Myocyte (in vitro differentiated cells): ENCODE measurements at regions not wholly inside any gene's neighbourhood (a gene's known extent, or its start where the extent isn't known, plus 50 kb on each side); places are given as distances from the start of the nearest gene placed in this dataset.
A peak's percentile ranks its signal among the peaks of the same experiment; 100 is the strongest.
"Not testable (repeated sequence)": the region's sequence is repeated elsewhere in the genome, so short reads cannot be mapped to it uniquely, and the experiment has no call there.

ENCODE experiments used
- DNase-seq: peaks from one replicate; pipeline ENCODE4 v3.0.0-alpha.2; 2012; ENCODE audit warnings: low read depth

GRCh38 chr4:173647902-173648301, 117.9 kb upstream of the HAND2 start:
- DNase-seq: peak; percentile 48

GRCh38 chr4:173642509-173642908, 112.5 kb upstream of the HAND2 start:
- DNase-seq: no peak

GRCh38 chr4:173635395-173635794, 105.4 kb upstream of the HAND2 start:
- DNase-seq: no peak

- peak; percentile 3 for DNase-seq
Measured at GRCh38 chr4:173626277-173626676, 96.2 kb upstream of the HAND2 start.

GRCh38 chr4:173618648-173619047, 88.6 kb upstream of the HAND2 start:
- not testable (repeated sequence) for DNase-seq

GRCh38 chr4:173609158-173609557, 79.1 kb upstream of the HAND2 start:
- DNase-seq: no peak

GRCh38 chr4:173608632-173609031, 78.6 kb upstream of the HAND2 start:
- DNase-seq: not testable (repeated sequence)

- no peak for DNase-seq
Measured at GRCh38 chr4:173591760-173592159, 61.7 kb upstream of the HAND2 start.

GRCh38 chr4:173590697-173591096, 60.7 kb upstream of the HAND2 start:
- DNase-seq: no peak

GRCh38 chr4:173585876-173586572, 56.0 kb upstream of the HAND2 start:
- no peak for DNase-seq

GRCh38 chr4:173584506-173584905, 54.5 kb upstream of the HAND2 start:
- DNase-seq: no peak
